A549 (cell line): ENCODE measurements at regions not wholly inside any gene's neighbourhood (a gene's known extent, or its start where the extent isn't known, plus 50 kb on each side); places are given as distances from the start of the nearest gene placed in this dataset.

Source experiments
- CBX2 ChIP-seq: fragments of 200-600 bp; sonication (generic); IDR thresholded peaks from 2 replicates; pipeline ENCODE4 v1.6.1; 2016; ENCODE audit warnings: low read depth, mild to moderate bottlenecking, borderline replicate concordance
- CEBPB ChIP-seq, 2 experiments: fragments of >200 bp in 1 of 2; sonication (Bioruptor Twin) in 1 of 2; formaldehyde crosslinking in 1 of 2; IDR thresholded peaks; 2 replicates each; pipeline ENCODE4 v1.6.1; 2012 to 2016
- EP300 ChIP-seq, 2 experiments: fragments of >200 bp; sonication (Bioruptor Twin); formaldehyde crosslinking; IDR thresholded peaks; 2 replicates in 1 of 2; 3 replicates in 1 of 2; pipeline ENCODE4 v1.6.1; 2016 to 2017
- FOSB ChIP-seq: fragments of 250-450 bp; sonication (Bioruptor Pico); IDR thresholded peaks from 2 replicates; pipeline ENCODE4 v1.5.0; 2020; ENCODE audit warnings: mild to moderate bottlenecking, moderate library complexity
- HDAC2 ChIP-seq: fragments of 200-600 bp; sonication (generic); IDR thresholded peaks from 2 replicates; pipeline ENCODE4 v1.6.1; 2016
- KDM5A ChIP-seq: fragments of 200-600 bp; sonication (generic); IDR thresholded peaks from 2 replicates; pipeline ENCODE4 v1.6.1; 2016; ENCODE audit warnings: antibody characterized with exemption, mild to moderate bottlenecking
- NFE2L2 ChIP-seq: fragments of 150-350 bp; conservative IDR thresholded peaks from 2 replicates; pipeline ENCODE4 v1.6.1; 2014; ENCODE audit warnings: low read length
- POLR2A ChIP-seq: IDR thresholded peaks from 2 replicates; pipeline ENCODE4 v1.6.1; 2012; ENCODE audit warnings: mild to moderate bottlenecking, low read length
- POLR2AphosphoS2 ChIP-seq: conservative IDR thresholded peaks from 2 replicates; pipeline ENCODE4 v1.6.1; 2012; ENCODE audit warnings: low read length, improper control_type of control experiment, inconsistent platforms
- TF ChIP-seq, protein P1 (sequence below): fragments of >200 bp; sonication (Bioruptor Twin); formaldehyde crosslinking; IDR thresholded peaks from 3 replicates; pipeline ENCODE4 v1.5.1; 2016
- TF ChIP-seq, protein P2 (sequence below): IDR thresholded peaks from 2 replicates; pipeline ENCODE4 v1.6.1; 2012

DNA sequence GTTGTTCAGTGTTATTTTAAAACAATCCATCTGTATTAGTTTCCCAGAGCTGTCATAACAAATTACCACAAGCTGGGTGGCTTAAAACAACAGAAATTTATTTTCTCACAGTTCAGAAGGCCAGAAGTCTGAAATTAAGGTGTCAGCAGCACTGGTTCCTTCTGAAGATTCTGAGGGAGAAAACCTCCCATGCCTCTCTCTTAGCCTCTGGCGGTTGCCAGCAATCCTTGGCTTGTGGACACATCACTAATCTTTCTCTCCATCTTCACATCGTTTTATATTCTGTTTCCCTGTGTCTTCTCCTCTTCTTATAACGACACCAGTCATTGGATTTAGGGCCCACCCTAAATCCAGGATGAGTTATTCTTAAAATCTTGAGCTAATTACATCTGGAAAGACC is 70.2 kb upstream of the EPB41L1 start:
- TF ChIP-seq POLR2AphosphoS2 (no peak), EP300 (IDR thresholded peaks at IDR 0.05) (no peak), HDAC2 (no peak), FOSB (CRISPR knock-in tag) (no peak), POLR2A (no peak), CEBPB (IDR thresholded peaks at IDR 0.05) (no peak), KDM5A (no peak), CBX2 (no peak), NFE2L2 (no peak)
- TF ChIP-seq, protein P1, sequence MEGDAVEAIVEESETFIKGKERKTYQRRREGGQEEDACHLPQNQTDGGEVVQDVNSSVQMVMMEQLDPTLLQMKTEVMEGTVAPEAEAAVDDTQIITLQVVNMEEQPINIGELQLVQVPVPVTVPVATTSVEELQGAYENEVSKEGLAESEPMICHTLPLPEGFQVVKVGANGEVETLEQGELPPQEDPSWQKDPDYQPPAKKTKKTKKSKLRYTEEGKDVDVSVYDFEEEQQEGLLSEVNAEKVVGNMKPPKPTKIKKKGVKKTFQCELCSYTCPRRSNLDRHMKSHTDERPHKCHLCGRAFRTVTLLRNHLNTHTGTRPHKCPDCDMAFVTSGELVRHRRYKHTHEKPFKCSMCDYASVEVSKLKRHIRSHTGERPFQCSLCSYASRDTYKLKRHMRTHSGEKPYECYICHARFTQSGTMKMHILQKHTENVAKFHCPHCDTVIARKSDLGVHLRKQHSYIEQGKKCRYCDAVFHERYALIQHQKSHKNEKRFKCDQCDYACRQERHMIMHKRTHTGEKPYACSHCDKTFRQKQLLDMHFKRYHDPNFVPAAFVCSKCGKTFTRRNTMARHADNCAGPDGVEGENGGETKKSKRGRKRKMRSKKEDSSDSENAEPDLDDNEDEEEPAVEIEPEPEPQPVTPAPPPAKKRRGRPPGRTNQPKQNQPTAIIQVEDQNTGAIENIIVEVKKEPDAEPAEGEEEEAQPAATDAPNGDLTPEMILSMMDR: no peak
- TF ChIP-seq, protein P2, sequence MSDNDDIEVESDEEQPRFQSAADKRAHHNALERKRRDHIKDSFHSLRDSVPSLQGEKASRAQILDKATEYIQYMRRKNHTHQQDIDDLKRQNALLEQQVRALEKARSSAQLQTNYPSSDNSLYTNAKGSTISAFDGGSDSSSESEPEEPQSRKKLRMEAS: no peak
